CD4-positive, alpha-beta T cell treated with Interleukin-21 for 1 hour (primary cell): ENCODE measurements at regions not wholly inside any gene's neighbourhood (a gene's known extent, or its start where the extent isn't known, plus 50 kb on each side); places are given as distances from the start of the nearest gene placed in this dataset.
"Not testable (repeated sequence)": the region's sequence is repeated elsewhere in the genome, so short reads cannot be mapped to it uniquely, and the experiment has no call there.

Experiments
- DNase-seq: peaks from one replicate; pipeline ENCODE4 v3.0.0-alpha.2; 2020

GRCh38 chr13:42485272-42485671 is 88.7 kb upstream of the TNFSF11 start:
- DNase-seq, result no peak

GRCh38 chr13:42486711-42487198 is 87.2 kb upstream of the TNFSF11 start:
- DNase-seq, result no peak

- no peak for DNase-seq
These were observed 86.7 kb upstream of the TNFSF11 start for GRCh38 chr13:42487221-42487620.

GRCh38 chr13:42490676-42491075 is 83.3 kb upstream of the TNFSF11 start:
- DNase-seq, result no peak

GRCh38 chr13:42492372-42492920 is 81.5 kb upstream of the TNFSF11 start:
- no peak for DNase-seq

GRCh38 chr13:42494157-42494556 is 79.8 kb upstream of the TNFSF11 start:
- DNase-seq, result peak; percentile 9

- no peak for DNase-seq
These were observed 78.7 kb upstream of the TNFSF11 start for GRCh38 chr13:42495255-42495654.

- DNase-seq, result no peak
These were observed 78.2 kb upstream of the TNFSF11 start for GRCh38 chr13:42495751-42496150.

- not testable (repeated sequence) for DNase-seq
These were observed 76.9 kb upstream of the TNFSF11 start for GRCh38 chr13:42496926-42497554.

GRCh38 chr13:42497798-42498197 is 76.2 kb upstream of the TNFSF11 start:
- no peak for DNase-seq

- DNase-seq, result no peak
These were observed 75.4 kb upstream of the TNFSF11 start for GRCh38 chr13:42498521-42498920.
